Keratinocyte (primary cell): ENCODE measurements at regions not wholly inside any gene's neighbourhood (a gene's known extent, or its start where the extent isn't known, plus 50 kb on each side); places are given as distances from the start of the nearest gene placed in this dataset.

ENCODE experiments used
- DNase-seq: peaks from one replicate; pipeline ENCODE4 v3.0.0-alpha.2; 2011; ENCODE audit warnings: low read depth, missing footprints, low spot score
- FAIRE-seq: peaks from 2 replicates; lab custom pipeline; 2011; peaks lifted over from hg19 to GRCh38; lab: Jason Lieb, UNC
- H2AFZ ChIP-seq: 2 replicates; pipeline ENCODE4 v1.6.0; 2012; ENCODE audit warnings: low read length, control low read depth, inconsistent platforms; ENCODE audit not compliant: control insufficient read depth
- H3K27ac ChIP-seq: 2 replicates; pipeline ENCODE4 v1.5.1; 2011; ENCODE audit warnings: low read length; ENCODE audit not compliant: control insufficient read depth, insufficient read depth
- H3K27me3 ChIP-seq: 3 replicates; pipeline ENCODE4 v1.6.0; 2011; ENCODE audit warnings: low read length; ENCODE audit not compliant: control insufficient read depth, insufficient read depth; ENCODE audit errors: extremely low read depth
- H3K36me3 ChIP-seq, 2 experiments: 2 replicates in 1 of 2; 3 replicates in 1 of 2; pipeline ENCODE4 v1.5.1; 2011; ENCODE audit warnings: low read length in 2 of 2, mild to moderate bottlenecking in 1 of 2; ENCODE audit not compliant: control insufficient read depth in 2 of 2, insufficient read depth in 2 of 2; ENCODE audit errors: extremely low read depth in 1 of 2
- H3K4me1 ChIP-seq: 3 replicates; pipeline ENCODE4 v1.5.1; 2011; ENCODE audit warnings: low read length; ENCODE audit not compliant: control insufficient read depth, insufficient read depth; ENCODE audit errors: extremely low read depth
- H3K4me2 ChIP-seq: 3 replicates; pipeline ENCODE4 v1.6.0; 2011; ENCODE audit warnings: low read depth, low read length; ENCODE audit not compliant: control insufficient read depth, insufficient read depth; ENCODE audit errors: extremely low read depth
- H3K4me3 ChIP-seq, 3 experiments: fragments of 200-600 bp in 1 of 3; sonication (generic) in 1 of 3; 2 replicates in 2 of 3; 3 replicates in 1 of 3; pipeline ENCODE4 v1.5.1; 2011 to 2016; ENCODE audit warnings: low read length in 3 of 3, mild to moderate bottlenecking in 3 of 3, control low read depth in 2 of 3, inconsistent platforms in 1 of 3, low read depth in 1 of 3, mixed read lengths in 1 of 3, mixed run types in 1 of 3, moderate library complexity in 1 of 3; ENCODE audit not compliant: control insufficient read depth in 2 of 3, insufficient read depth in 2 of 3; ENCODE audit errors: extremely low read depth in 1 of 3
- H3K79me2 ChIP-seq: 2 replicates; pipeline ENCODE4 v1.6.0; 2012; ENCODE audit warnings: low read length; ENCODE audit not compliant: control insufficient read depth, insufficient read depth
- H3K9ac ChIP-seq: 3 replicates; pipeline ENCODE4 v1.6.0; 2011; ENCODE audit warnings: low read length; ENCODE audit not compliant: control insufficient read depth, insufficient read depth; ENCODE audit errors: extremely low read depth
- H3K9me1 ChIP-seq: 3 replicates; pipeline ENCODE4 v1.6.0; 2011; ENCODE audit warnings: low read length; ENCODE audit not compliant: control insufficient read depth, insufficient read depth; ENCODE audit errors: extremely low read depth
- H3K9me3 ChIP-seq: 2 replicates; pipeline ENCODE4 v1.5.1; 2012; ENCODE audit warnings: low read depth, low read length; ENCODE audit not compliant: control insufficient read depth
- H4K20me1 ChIP-seq: 3 replicates; pipeline ENCODE4 v1.6.0; 2011; ENCODE audit warnings: low read length; ENCODE audit not compliant: control insufficient read depth, insufficient read depth; ENCODE audit errors: extremely low read depth
- EZH2 ChIP-seq: IDR thresholded peaks from one replicate; pipeline ENCODE4 v1.6.1; 2012; ENCODE audit warnings: inconsistent platforms, mild to moderate bottlenecking, low read length, moderate library complexity
- dilution Hi-C: fragments of 300-500 bp; cut with MboI; formaldehyde crosslinking; loops from one replicate; pipeline ENCODE4 v1.7.0; 2020; ENCODE audit warnings: low sequenced_read_pairs; ENCODE audit not compliant: extremely low pct_ligation_motif_present
- TF ChIP-seq, protein P1 (sequence below), 3 experiments: IDR thresholded peaks in 1 of 3; conservative IDR thresholded peaks in 1 of 3; optimal IDR thresholded peaks in 1 of 3; 2 replicates in 2 of 3; 3 replicates in 1 of 3; pipeline versions ENCODE3 to v1.5.1; 2011; ENCODE audit warnings: low read length in 3 of 3, mild to moderate bottlenecking in 3 of 3, moderate library complexity in 2 of 3, control low read depth in 1 of 3, inconsistent platforms in 1 of 3; ENCODE audit not compliant: insufficient read depth in 2 of 3; ENCODE audit errors: extremely low read depth in 1 of 3

DNA sequence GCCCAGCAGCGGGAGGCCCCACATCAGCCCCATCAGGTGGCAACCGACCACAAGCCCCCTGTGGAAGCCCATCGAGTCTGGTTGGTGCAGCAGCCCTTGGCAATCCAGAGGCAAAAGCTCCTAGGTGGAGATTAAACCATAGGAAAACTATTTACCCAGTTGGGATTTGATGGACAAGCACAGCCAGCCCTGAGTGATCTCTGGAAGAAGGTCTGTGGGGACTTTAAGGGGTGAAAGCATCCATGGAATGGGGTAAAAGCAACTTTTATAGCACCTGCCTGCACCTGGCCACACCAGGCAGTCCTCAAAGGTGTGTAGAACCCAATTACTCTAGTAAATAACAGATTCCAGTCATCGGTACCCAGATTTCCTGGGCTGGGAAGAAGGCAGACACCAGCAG is 206.3 kb downstream of the IGSF11 start:
- no peak for TF ChIP-seq EZH2
- TF ChIP-seq, protein P1, sequence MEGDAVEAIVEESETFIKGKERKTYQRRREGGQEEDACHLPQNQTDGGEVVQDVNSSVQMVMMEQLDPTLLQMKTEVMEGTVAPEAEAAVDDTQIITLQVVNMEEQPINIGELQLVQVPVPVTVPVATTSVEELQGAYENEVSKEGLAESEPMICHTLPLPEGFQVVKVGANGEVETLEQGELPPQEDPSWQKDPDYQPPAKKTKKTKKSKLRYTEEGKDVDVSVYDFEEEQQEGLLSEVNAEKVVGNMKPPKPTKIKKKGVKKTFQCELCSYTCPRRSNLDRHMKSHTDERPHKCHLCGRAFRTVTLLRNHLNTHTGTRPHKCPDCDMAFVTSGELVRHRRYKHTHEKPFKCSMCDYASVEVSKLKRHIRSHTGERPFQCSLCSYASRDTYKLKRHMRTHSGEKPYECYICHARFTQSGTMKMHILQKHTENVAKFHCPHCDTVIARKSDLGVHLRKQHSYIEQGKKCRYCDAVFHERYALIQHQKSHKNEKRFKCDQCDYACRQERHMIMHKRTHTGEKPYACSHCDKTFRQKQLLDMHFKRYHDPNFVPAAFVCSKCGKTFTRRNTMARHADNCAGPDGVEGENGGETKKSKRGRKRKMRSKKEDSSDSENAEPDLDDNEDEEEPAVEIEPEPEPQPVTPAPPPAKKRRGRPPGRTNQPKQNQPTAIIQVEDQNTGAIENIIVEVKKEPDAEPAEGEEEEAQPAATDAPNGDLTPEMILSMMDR (optimal IDR thresholded peaks at IDR 0.05 in 1 of 3, IDR thresholded peaks at IDR 0.05 in 1 of 3, conservative IDR thresholded peaks at IDR 0.05 in 1 of 3; ENCODE audit: extremely low read depth in 1 of 3, insufficient read depth in 2 of 3, low read length in 3 of 3) = no peak
- dilution Hi-C loops = no loop called here

DNA sequence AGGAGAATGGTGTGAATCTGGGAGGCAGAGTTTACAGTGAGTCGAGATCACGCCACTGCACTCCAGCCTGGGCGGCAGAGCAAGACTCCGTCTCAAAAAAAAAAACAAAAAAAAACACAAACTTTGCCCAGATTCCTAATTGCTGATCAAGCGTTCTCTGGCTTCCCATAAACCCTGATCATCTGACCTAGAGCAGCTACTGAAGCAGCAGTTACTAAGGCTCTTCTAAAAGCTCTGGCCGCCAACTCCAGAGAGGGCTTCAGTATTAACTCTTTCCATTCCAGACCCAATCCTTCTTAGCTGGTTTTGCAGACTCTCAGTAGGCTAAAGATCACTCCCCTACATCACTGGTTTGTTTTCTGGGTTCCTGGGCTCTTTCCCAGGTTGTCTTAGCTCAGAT is 201.6 kb downstream of the IGSF11 start:
- H3K27ac ChIP-seq = no peak overlapping the region
- no peak overlapping the region for H3K4me3 ChIP-seq
- dilution Hi-C loops = no loop called here
- no peaks in the 10 kb centered on the region for H4K20me1 ChIP-seq
- H3K79me2 ChIP-seq = no peaks in the 10 kb centered on the region
- no peak overlapping the region for H3K9ac ChIP-seq
- FAIRE-seq (no peak), DNase-seq (no peak)
- H3K4me2 ChIP-seq = no peak overlapping the region
- no peaks in the 10 kb centered on the region for H3K27me3 ChIP-seq
- no peak overlapping the region for H2AFZ ChIP-seq
- no peaks in the 10 kb centered on the region for H3K9me1 ChIP-seq
- H3K9me3 ChIP-seq = no peaks in the 10 kb centered on the region
- TF ChIP-seq, protein P1 (optimal IDR thresholded peaks at IDR 0.05 in 1 of 3, IDR thresholded peaks at IDR 0.05 in 1 of 3, conservative IDR thresholded peaks at IDR 0.05 in 1 of 3; ENCODE audit: extremely low read depth in 1 of 3, insufficient read depth in 2 of 3, low read length in 3 of 3) = no peak
- no peak for TF ChIP-seq EZH2
- H3K36me3 ChIP-seq = no peaks in the 10 kb centered on the region
- H3K4me1 ChIP-seq = no peaks in the 10 kb centered on the region

More for the DNA sequence above, 206.3 kb downstream of the IGSF11 start:
- no peaks in the 10 kb centered on the region for H3K36me3 ChIP-seq
- no peaks in the 10 kb centered on the region for H3K4me1 ChIP-seq
- no peak overlapping the region for H2AFZ ChIP-seq
- FAIRE-seq (no peak), DNase-seq (no peak)
- no peak overlapping the region for H3K4me3 ChIP-seq
- no peak overlapping the region for H3K27ac ChIP-seq
- no peaks in the 10 kb centered on the region for H4K20me1 ChIP-seq
- no peaks in the 10 kb centered on the region for H3K9me1 ChIP-seq
- H3K9ac ChIP-seq = no peak overlapping the region
- H3K79me2 ChIP-seq = no peaks in the 10 kb centered on the region
- no peak overlapping the region for H3K4me2 ChIP-seq
- H3K9me3 ChIP-seq = no peaks in the 10 kb centered on the region
- H3K27me3 ChIP-seq = no peaks in the 10 kb centered on the region
